HepG2 (cell line): ENCODE measurements at regions not wholly inside any gene's neighbourhood (a gene's known extent, or its start where the extent isn't known, plus 50 kb on each side); places are given as distances from the start of the nearest gene placed in this dataset.

Experiments used
- ATAC-seq: fragments of 200-7000 bp; cut with Tn5 transposase; 3 replicates; pipeline ENCODE4 v1.9.1; 2020; ENCODE audit warnings: mild to moderate bottlenecking, moderate library complexity
- BruUV-seq: library from RNA; stranded (reverse); fragments of 400-500 nt; replicated peaks from 2 replicates; lab custom pipeline; 2021; lab: Mats Ljungman, UMichigan
- CTCF ChIA-PET: fragments of 300-600 bp; formaldehyde crosslinking; extraction: SDS; loops from one replicate; lab custom pipeline; 2021; ENCODE audit warnings: low total read pairs, inconsistent platforms, low intra/inter-chr PET ratio; lab: Yijun Ruan, JAX
- POLR2A ChIA-PET: fragments of 350-600 bp; sonication (Branson Sonifier 250); formaldehyde crosslinking; loops from one replicate; lab custom pipeline; 2020; ENCODE audit warnings: antibody characterized with exemption, inconsistent platforms; lab: Yijun Ruan, JAX
- DNase-seq: peaks from one replicate; pipeline ENCODE4 v3.0.0-alpha.2; 2015; ENCODE audit warnings: low spot score
- FAIRE-seq: peaks from 3 replicates; lab custom pipeline; 2011; peaks lifted over from hg19 to GRCh38; lab: Jason Lieb, UNC
- H2AFZ ChIP-seq: one replicate; pipeline ENCODE4 v1.6.1; 2011; ENCODE audit warnings: low read length, inconsistent platforms
- H3K27ac ChIP-seq: fragments of 300-600 bp; 3 replicates; pipeline ENCODE4 v1.8.0; 2011; ENCODE audit warnings: mixed run types, mild to moderate bottlenecking, mixed read lengths, low read length, inconsistent platforms; ENCODE audit not compliant: insufficient read depth; ENCODE audit errors: extremely low read length
- H3K27me3 ChIP-seq, 2 experiments: fragments of 200-600 bp in 1 of 2; 2 replicates in 1 of 2; 3 replicates in 1 of 2; pipeline versions ENCODE4 v1.6.0 to v1.8.0; 2011; ENCODE audit warnings: low read length in 2 of 2, mild to moderate bottlenecking in 2 of 2, moderate library complexity in 2 of 2, inconsistent platforms in 1 of 2; ENCODE audit not compliant: insufficient read depth in 2 of 2, control insufficient read depth in 1 of 2
- H3K36me3 ChIP-seq, 2 experiments: fragments of 200-600 bp in 1 of 2; replicated peaks in 1 of 2; 2 replicates in 1 of 2; 3 replicates in 1 of 2; pipeline versions ENCODE4 v1.5.1 to v1.8.0; 2011; ENCODE audit warnings: low read length in 2 of 2, inconsistent platforms in 1 of 2; ENCODE audit not compliant: insufficient read depth in 2 of 2, control insufficient read depth in 1 of 2
- H3K4me1 ChIP-seq: 2 replicates; pipeline ENCODE4 v1.5.1; 2012; ENCODE audit warnings: low read length, inconsistent platforms; ENCODE audit not compliant: insufficient read depth
- H3K4me2 ChIP-seq: 2 replicates; pipeline ENCODE4 v1.6.0; 2011; ENCODE audit warnings: low read depth, low read length, inconsistent platforms
- H3K4me3 ChIP-seq, 3 experiments: fragments of 200-600 bp in 1 of 3; sonication (generic), shearing (Covaris generic) in 1 of 3; replicated peaks in 1 of 3; 2 replicates each; pipeline ENCODE4 v1.5.1; 2011 to 2016; ENCODE audit warnings: low read length in 3 of 3, inconsistent platforms in 2 of 3, low read depth in 2 of 3, mild to moderate bottlenecking in 2 of 3, control low read depth in 1 of 3, mixed read lengths in 1 of 3; ENCODE audit not compliant: insufficient read depth in 1 of 3
- H3K79me2 ChIP-seq: one replicate; pipeline ENCODE4 v1.6.1; 2011; ENCODE audit warnings: low read length, inconsistent platforms; ENCODE audit not compliant: insufficient read depth
- H3K9ac ChIP-seq: 2 replicates; pipeline ENCODE4 v1.6.0; 2011; ENCODE audit warnings: mild to moderate bottlenecking, low read depth, low read length, inconsistent platforms; ENCODE audit not compliant: insufficient read depth
- H3K9me3 ChIP-seq: 2 replicates; pipeline ENCODE4 v1.5.1; 2012; ENCODE audit warnings: mild to moderate bottlenecking, low read length
- H4K20me1 ChIP-seq: 2 replicates; pipeline ENCODE4 v1.6.0; 2011; ENCODE audit warnings: inconsistent platforms, mild to moderate bottlenecking, low read length, moderate library complexity; ENCODE audit not compliant: insufficient read depth
- ARID4A ChIP-seq: sonication (generic); formaldehyde crosslinking; IDR thresholded peaks from 2 replicates; pipeline ENCODE4 v1.5.0; 2020; ENCODE audit warnings: mild to moderate bottlenecking, missing genetic modification reagents, borderline replicate concordance
- CBX2 ChIP-seq, 2 experiments: fragments of 200-600 bp in 1 of 2; sonication (generic); formaldehyde crosslinking in 1 of 2; IDR thresholded peaks; 2 replicates each; pipeline versions ENCODE4 v1.7.0 to v1.8.1; 2018 to 2022; ENCODE audit warnings: low read depth in 2 of 2, low read length in 1 of 2, mild to moderate bottlenecking in 1 of 2, missing genetic modification reagents in 1 of 2
- FOXO1 ChIP-seq: sonication (generic); formaldehyde crosslinking; IDR thresholded peaks from 2 replicates; pipeline ENCODE4 v1.4.0; 2020; ENCODE audit warnings: missing genetic modification reagents
- HNF1A ChIP-seq, 2 experiments: sonication (generic) in 1 of 2; formaldehyde crosslinking in 1 of 2; IDR thresholded peaks; 2 replicates each; pipeline versions ENCODE4 v1.4.0 to v1.6.1; 2016 to 2020; ENCODE audit warnings: borderline replicate concordance in 1 of 2, low read depth in 1 of 2, mild to moderate bottlenecking in 1 of 2, missing genetic modification reagents in 1 of 2
- KMT2A ChIP-seq: sonication (generic); formaldehyde crosslinking; IDR thresholded peaks from 2 replicates; pipeline ENCODE4 v1.4.0; 2020; ENCODE audit warnings: missing genetic modification reagents
- YY1 ChIP-seq: IDR thresholded peaks from 2 replicates; pipeline ENCODE4 v1.6.1; 2011; ENCODE audit warnings: low read length, low read depth, moderate library complexity, mild to moderate bottlenecking; ENCODE audit not compliant: insufficient read depth, insufficient replicate concordance
- ZBTB10 ChIP-seq: sonication (generic); formaldehyde crosslinking; IDR thresholded peaks from 2 replicates; pipeline ENCODE4 v1.4.0; 2020; ENCODE audit warnings: missing genetic modification reagents, borderline replicate concordance
- ZNF296 ChIP-seq: sonication (generic); formaldehyde crosslinking; conservative IDR thresholded peaks from 2 replicates; pipeline ENCODE4 v1.5.0; 2020; ENCODE audit warnings: mild to moderate bottlenecking, missing genetic modification reagents
- ZNF770 ChIP-seq: sonication (generic); formaldehyde crosslinking; IDR thresholded peaks from 2 replicates; pipeline ENCODE4 v1.5.0; 2020; ENCODE audit warnings: mild to moderate bottlenecking, missing genetic modification reagents
- ZNF781 ChIP-seq: sonication (generic); formaldehyde crosslinking; IDR thresholded peaks from 2 replicates; pipeline ENCODE4 v1.5.1; 2020; ENCODE audit warnings: borderline replicate concordance, mild to moderate bottlenecking, missing genetic modification reagents; ENCODE audit errors: not compliant biosample characterization
- WGBS: methylation state at CpG from one replicate; pipeline ENCODE4 v1.1.6; 2017; ENCODE audit warnings: low lambda C conversion rate; 5-methylcytosine and 5-hydroxymethylcytosine counted together
- in situ Hi-C: cut with HindIII; loops from 2 replicates; pipeline ENCODE4 v1.10.0; 2017; ENCODE audit warnings: low pct_unique_long_range_greater_than_20kb; ENCODE audit not compliant: extremely low pct_ligation_motif_present
- intact Hi-C: fragments of 100-400 bp; cut with micrococcal nuclease; formaldehyde crosslinking; loops from one replicate; pipeline ENCODE4 v1.10.0; 2022; ENCODE audit not compliant: unreplicated experiment

- Histone ChIP-seq H3K4me2 (no peak overlapping the region), H3K79me2 (no peaks in the 10 kb centered on the region), H3K36me3 (no peaks in the 10 kb centered on the region), H3K4me1 (peaks cover 15% of the 10 kb centered on the region), H2AFZ (no peak overlapping the region), H3K9ac (no peak overlapping the region), H3K9me3 (no peaks in the 10 kb centered on the region), H3K27ac (no peak overlapping the region), H3K4me3 (no peak overlapping the region), H4K20me1 (no peaks in the 10 kb centered on the region), H3K27me3 (no peaks in the 10 kb centered on the region)
- intact Hi-C loops (no loop called here), in situ Hi-C loops (no loop called here)
- DNase-seq (no peak), FAIRE-seq (no peak), ATAC-seq (no peak)
- WGBS = 76% methylated on average over 6 of the region's 6 CpGs
- POLR2A ChIA-PET = no interaction called here
- no TSS peak for BruUV-seq
- CTCF ChIA-PET = no interaction called here
- TF ChIP-seq CBX2 (IDR thresholded peaks at IDR 0.05; ENCODE audit: low read depth, low read length) (no peak), CBX2 (CRISPR knock-in tag; IDR thresholded peaks at IDR 0.05; ENCODE audit: low read depth) (no peak), ZBTB10 (CRISPR knock-in tag) (no peak), YY1 (no peak), ARID4A (no peak), ZNF770 (CRISPR knock-in tag) (no peak), ZNF781 (CRISPR knock-in tag) (no peak), HNF1A (IDR thresholded peaks at IDR 0.05; ENCODE audit: low read depth) (no peak), HNF1A (CRISPR knock-in tag; IDR thresholded peaks at IDR 0.05; ENCODE audit: borderline replicate concordance) (no peak), FOXO1 (no peak), KMT2A (CRISPR knock-in tag) (no peak), ZNF296 (no peak)
Measured at GRCh38 chr5:74482523-74482922, 158.0 kb downstream of the ENC1 start.
